Prostate gland (tissue), 2 donors: ENCODE measurements at regions not wholly inside any gene's neighbourhood (a gene's known extent, or its start where the extent isn't known, plus 50 kb on each side); places are given as distances from the start of the nearest gene placed in this dataset.

ENCODE experiments used
- CTCF ChIP-seq, 4 experiments: fragments of 200-600 bp in 2 of 4; fragments of 450-650 bp in 2 of 4; sonication (generic) in 2 of 4; IDR thresholded peaks; 1 replicate in 3 of 4; 2 replicates in 1 of 4; pipeline ENCODE4 v1.5.1; 2016 to 2019; ENCODE audit warnings: antibody characterized with exemption in 4 of 4, mild to moderate bottlenecking in 2 of 4, moderate library complexity in 2 of 4
- POLR2A ChIP-seq: fragments of 450-650 bp; IDR thresholded peaks from one replicate; pipeline ENCODE4 v1.6.1; 2016; ENCODE audit warnings: antibody characterized with exemption, mild to moderate bottlenecking
- POLR2AphosphoS5 ChIP-seq: sonication (generic); formaldehyde crosslinking; IDR thresholded peaks from one replicate; pipeline ENCODE4 v1.6.1; 2017; ENCODE audit warnings: antibody characterized with exemption

GRCh38 chr1:70718086-70718630 is 307.1 kb downstream of the CTH start:
- TF ChIP-seq CTCF (IDR thresholded peaks at IDR 0.05) (no peak), POLR2AphosphoS5 (no peak), POLR2A (no peak)
